22Rv1 (cell line): ENCODE measurements at regions not wholly inside any gene's neighbourhood (a gene's known extent, or its start where the extent isn't known, plus 50 kb on each side); places are given as distances from the start of the nearest gene placed in this dataset.

Experiments used
- CTCF ChIP-seq: fragments of 450-650 bp; IDR thresholded peaks from 2 replicates; pipeline ENCODE4 v1.5.1; 2017; ENCODE audit warnings: mild to moderate bottlenecking
- ZFX ChIP-seq: fragments of 450-650 bp; IDR thresholded peaks from 2 replicates; pipeline ENCODE4 v1.6.1; 2017; ENCODE audit warnings: antibody characterized with exemption, borderline replicate concordance

DNA sequence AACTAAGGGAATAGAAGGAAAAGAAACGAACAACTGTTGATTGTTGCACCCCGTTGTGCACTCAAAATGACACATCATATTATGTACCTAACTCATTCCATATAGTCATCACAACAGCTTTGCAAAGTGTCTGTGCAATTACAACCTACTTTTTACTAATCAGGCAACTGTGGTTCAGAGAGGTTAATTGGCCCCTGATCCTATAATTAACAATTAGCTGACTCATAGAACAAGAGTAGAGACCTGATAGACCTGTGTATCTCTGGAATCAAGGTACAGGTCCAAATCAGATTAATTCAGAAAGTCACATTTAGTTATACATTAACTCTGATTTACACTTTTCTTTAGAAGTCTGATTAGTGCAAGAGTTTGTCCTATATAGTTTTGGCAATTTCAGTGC lies 122.5 kb upstream of the CDK13 start:
- TF ChIP-seq CTCF: no peak
- TF ChIP-seq ZFX: no peak
